ACHN (cell line): ENCODE measurements at regions not wholly inside any gene's neighbourhood (a gene's known extent, or its start where the extent isn't known, plus 50 kb on each side); places are given as distances from the start of the nearest gene placed in this dataset.

ENCODE experiments used
- DNase-seq: peaks from one replicate; pipeline ENCODE4 v3.0.0-alpha.2; 2015
- in situ Hi-C: cut with HindIII; loops from 2 replicates; pipeline ENCODE4 v1.10.0; 2017; ENCODE audit warnings: low sequenced_read_pairs, low pct_ligation_motif_present, low pct_unique_long_range_greater_than_20kb

GRCh38 chr3:46146548-46146947, 61.6 kb downstream of the CCR1 start:
- no peak for DNase-seq

DNA sequence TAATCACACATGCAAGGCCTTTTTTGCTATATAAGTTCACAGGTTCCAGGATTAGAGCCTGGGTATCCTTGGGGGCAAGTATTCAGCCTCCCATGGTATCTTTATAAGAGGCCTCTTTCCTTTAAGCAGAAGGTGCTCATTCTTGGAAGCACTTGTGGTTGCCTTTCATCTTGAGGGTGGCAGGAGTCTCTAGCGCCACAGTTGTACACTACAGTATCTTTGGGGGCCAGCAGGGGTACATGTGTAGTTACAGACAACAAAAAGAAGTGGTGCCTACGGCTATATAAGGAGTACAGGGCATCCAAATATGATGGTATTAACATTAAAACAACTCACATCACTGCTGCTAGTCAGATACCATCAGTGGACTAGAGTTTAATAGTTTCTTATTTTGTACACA, 62.1 kb downstream of the CCR1 start:
- in situ Hi-C loops: no loop called here
- DNase-seq: no peak

More at GRCh38 chr3:46146548-46146947, 61.6 kb downstream of the CCR1 start:
- in situ Hi-C loops: no loop called here

DNA sequence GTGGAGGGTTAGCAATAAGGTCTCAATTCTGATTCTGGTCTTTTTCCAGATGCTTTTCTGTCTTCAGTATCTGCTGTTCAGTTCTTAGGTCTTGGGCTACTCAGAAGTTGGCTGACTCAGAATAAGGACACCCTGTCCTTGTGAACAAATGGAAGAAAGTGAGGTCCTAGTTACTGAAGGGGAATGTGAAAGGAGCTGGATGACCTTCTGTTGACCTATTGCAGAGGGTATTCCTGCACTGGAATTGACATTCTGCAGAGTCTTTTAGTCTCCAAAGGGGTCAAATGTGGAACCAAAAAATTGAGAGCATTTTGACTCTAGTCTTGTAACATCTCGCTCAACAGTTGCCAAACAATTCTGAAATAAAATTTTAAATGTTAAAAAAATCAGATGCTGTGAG, 63.0 kb downstream of the CCR1 start:
- in situ Hi-C loops: no loop called here
- DNase-seq: no peak

DNA sequence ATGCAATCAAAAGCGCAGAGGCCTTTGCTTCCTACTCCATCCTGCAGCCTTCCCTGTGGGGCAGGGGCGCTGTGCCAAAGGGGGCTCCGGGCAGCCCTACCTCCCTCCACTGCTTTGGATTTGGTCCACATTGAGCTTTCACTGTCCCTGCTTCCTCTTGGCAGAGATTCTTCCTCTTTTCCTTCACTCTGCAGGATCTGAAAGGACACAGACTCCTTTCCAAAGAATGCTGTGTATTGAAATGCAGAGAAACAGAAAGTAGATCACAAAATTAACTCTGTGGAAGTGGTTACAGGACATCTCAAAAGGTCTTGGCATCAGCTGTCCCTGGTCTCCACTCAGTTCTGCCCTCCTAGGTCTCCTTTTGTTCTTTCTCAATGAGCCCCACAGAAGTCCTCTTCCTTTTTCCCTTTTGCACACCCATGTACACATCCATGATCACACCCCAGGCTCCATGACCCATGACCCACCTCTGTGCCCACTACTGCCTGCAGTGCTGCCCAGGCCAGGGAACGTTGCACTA, 64.1 kb downstream of the CCR1 start:
- in situ Hi-C loops: no loop called here
- DNase-seq: no peak

GRCh38 chr3:46141813-46142212, 66.3 kb downstream of the CCR1 start:
- in situ Hi-C loops: no loop called here
- DNase-seq: no peak

DNA sequence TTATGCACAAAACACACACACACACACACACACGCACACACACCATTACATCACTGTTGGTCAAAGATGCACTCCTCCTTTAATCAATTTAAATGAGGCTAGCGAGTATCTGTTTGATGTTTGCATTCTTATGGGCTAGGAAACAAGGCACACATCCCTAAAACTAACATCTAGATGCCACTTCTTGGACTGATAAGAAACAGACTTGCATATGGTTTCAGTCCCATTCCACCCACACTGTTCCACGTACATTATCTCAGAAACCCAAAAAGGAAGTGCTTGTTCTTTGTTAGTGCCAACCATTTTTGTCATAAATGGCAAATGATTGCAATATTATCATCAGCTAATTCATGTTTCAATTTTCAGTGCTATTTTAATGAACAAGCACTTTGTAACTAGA, 69.5 kb downstream of the CCR1 start:
- in situ Hi-C loops: no loop called here
- DNase-seq: no peak

GRCh38 chr3:46135475-46135874, 72.6 kb downstream of the CCR1 start:
- no peak for DNase-seq
- in situ Hi-C loops: no loop called here

- DNase-seq: no peak
- in situ Hi-C loops: no loop called here
Observed at GRCh38 chr3:46133285-46133684, 74.8 kb downstream of the CCR1 start.

- in situ Hi-C loops: no loop called here
- DNase-seq: no peak
Observed at GRCh38 chr3:46132565-46132964, 75.5 kb downstream of the CCR1 start.

DNA sequence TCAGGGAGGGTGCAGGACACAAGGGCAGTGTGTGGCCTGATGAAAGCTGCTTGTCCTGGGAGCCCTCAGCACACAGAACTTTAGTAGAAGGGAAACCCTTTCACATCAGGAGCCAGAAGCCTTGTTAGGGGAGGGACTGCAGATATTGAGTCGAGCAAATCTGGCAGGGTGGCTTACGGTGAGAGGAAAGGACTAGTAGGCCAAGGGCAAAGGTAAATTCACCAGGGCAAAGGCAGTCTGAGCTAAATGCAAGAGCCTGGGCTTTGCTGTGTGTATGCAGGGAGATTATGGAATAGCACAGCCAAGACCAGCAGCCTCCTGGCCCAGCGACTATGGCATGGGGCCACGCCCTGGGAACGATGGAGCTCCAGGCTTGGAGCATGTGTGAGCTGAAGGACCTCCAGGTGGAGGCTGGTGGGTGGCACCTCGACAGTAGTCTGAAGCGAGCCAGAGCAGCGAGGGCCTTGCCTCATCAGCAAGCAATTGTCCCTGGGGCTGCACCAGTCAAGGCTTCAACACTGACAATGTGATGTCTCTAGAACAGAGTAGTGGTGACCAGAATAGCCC, 76.1 kb downstream of the CCR1 start:
- in situ Hi-C loops: no loop called here
- DNase-seq: no peak

DNA sequence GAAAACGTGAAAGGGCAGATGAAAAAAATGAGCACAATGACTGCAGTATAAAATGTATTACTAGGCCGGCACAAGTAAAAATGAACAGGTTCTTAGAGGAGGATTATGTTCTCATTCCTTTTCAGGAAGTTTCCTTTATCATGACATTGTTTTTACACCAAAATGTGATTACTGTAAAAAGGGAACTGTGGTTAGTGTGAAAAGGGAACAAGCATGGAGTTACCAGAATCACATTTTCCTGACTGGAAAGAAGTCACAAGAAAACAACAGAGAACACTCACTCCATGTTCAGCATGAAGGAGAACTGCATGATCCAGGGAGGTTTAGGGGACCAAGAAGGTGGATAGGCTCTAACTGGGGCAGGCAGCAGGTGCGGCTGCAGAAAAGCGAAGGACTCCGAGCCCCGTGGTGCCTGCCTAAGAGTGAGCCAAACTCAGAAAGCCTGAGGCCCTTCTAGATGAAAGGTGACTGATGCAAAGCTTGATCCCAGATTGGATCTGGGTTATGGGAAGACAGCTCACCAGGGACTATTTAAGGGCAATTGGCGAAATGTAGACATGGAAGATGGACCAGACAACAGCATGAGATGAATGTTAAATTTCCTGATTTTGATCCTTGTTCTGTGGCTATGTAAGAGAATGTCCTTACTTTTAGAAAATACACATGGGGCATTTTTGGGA, 77.3 kb downstream of the CCR1 start:
- no peak for DNase-seq

GRCh38 chr3:46129588-46130272, 78.4 kb downstream of the CCR1 start:
- in situ Hi-C loops: no loop called here
- DNase-seq: no peak

More for the DNA sequence above, 77.3 kb downstream of the CCR1 start:
- in situ Hi-C loops: no loop called here

DNA sequence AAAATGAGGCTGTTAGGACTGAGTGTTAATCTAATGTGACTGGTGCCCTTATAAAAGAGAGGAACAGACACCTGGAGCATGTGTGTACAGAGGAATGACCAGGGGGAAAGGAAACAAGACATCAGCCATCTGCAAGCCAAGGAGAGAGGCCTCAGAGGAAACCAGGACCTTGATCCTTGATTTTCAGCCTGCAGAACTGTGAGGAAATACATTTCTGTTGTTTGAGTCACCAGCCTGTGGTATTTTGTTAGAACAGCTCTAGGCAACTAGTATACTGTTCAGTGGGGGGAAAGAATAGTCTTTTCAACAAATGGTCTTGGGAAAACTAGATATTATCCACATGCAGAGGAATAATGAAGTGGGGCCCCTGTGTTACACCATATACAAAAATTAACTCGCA, 80.6 kb downstream of the CCR1 start:
- peak; percentile 77 for DNase-seq
- in situ Hi-C loops: no loop called here

- DNase-seq: no peak
- in situ Hi-C loops: no loop called here
Observed at GRCh38 chr3:46124216-46125177, 83.6 kb downstream of the CCR1 start.

DNA sequence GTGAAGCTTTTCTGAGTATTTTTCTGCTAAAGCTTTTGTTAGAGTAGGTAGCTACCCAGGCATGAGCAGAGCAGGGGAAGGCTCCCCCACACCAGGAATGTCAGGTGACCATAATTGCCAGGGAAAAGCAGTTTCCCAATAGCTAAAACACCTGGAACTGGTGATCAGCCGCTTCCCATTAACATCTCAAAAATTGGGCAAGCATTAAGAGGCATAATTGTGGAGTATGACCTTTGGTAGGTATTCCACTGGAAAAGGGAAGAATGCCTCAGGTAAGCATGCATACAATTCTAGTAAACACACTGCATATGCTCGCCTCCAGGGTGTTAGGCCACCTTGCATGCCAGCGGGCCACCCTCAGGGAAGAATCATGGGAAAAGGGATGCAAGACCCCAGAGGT, 84.5 kb downstream of the CCR1 start:
- in situ Hi-C loops: no loop called here
- no peak for DNase-seq

GRCh38 chr3:46122091-46122490, 86.0 kb downstream of the CCR1 start:
- no peak for DNase-seq
- in situ Hi-C loops: no loop called here

DNA sequence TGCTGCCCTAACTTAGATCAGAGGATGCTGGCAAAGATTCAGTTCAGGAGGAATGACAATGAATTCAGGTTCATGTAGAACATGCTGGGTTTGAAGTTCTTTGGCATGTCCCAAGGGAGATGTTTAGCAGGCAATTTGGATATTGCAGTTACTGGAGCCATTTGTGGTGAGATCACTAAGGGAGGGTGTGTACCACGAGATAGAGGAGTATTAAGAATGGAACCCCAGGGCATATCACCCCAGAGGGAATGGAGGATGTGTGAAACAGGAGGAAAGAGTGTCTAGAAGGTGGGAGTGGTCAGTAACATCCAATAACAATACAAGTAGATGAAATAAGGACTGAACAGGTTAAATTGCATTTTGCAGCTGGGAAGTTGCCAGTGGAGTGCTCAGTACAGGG, 87.1 kb downstream of the CCR1 start:
- in situ Hi-C loops: no loop called here

DNA sequence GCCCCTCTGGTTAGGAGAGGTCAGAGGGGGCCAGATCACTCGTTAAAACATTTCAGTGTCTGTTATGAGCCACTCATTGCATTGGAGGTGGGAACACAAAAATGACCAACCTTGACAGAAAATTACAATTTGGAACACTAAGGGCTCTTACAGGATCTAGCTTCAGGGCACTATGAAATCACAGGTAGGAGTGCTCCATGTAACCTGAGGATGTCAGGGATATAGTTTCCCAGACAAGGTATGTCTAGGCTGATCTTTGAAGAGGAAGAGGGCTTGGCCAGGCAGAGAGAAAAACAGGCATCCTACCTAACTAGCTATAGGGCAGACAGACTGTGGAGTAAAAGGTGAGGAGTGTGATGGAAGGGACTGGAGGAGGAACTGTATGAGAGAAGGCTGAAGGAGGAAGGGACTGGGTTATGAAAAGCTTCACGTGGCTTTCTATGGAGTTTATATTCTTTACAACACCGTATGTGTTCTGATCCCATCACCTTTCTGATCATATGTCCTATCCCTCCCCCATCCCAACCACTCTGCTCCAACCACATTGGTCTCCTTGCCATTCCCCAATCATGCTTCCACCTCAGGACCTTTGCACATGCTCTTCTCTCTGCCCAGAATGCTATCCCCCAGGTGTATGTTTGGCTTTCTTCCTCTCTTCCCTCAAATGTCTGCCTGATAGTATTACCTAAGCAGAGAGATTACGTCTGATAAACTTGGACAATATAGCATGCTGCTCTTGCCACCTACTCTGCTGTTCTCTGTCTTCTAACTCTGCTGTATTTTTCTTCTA, 88.2 kb downstream of the CCR1 start:
- DNase-seq: no peak
- in situ Hi-C loops: no loop called here

More for the DNA sequence above, 87.1 kb downstream of the CCR1 start:
- no peak for DNase-seq
